Duodenal mucosa (tissue), 2 donors: ENCODE measurements at regions not wholly inside any gene's neighbourhood (a gene's known extent, or its start where the extent isn't known, plus 50 kb on each side); places are given as distances from the start of the nearest gene placed in this dataset.
A peak's percentile ranks its signal among the peaks of the same experiment; 100 is the strongest.

Experiments used
- H3K27ac ChIP-seq: one replicate; pipeline ENCODE4 v1.7.0; 2013; ENCODE audit warnings: low read depth, low read length
- H3K27me3 ChIP-seq, 2 donors: one replicate each; pipeline ENCODE4 v1.7.0; 2013; ENCODE audit warnings: low read length in 2 of 2, control low read depth in 1 of 2; ENCODE audit not compliant: insufficient read depth in 2 of 2, control insufficient read depth in 1 of 2
- H3K36me3 ChIP-seq, 2 donors: one replicate each; pipeline ENCODE4 v1.7.0; 2013; ENCODE audit warnings: low read length in 2 of 2, control low read depth in 1 of 2; ENCODE audit not compliant: insufficient read depth in 2 of 2, control insufficient read depth in 1 of 2
- H3K4me1 ChIP-seq, 2 donors: one replicate each; pipeline ENCODE4 v1.7.0; 2013; ENCODE audit warnings: low read length in 2 of 2, control low read depth in 1 of 2; ENCODE audit not compliant: insufficient read depth in 2 of 2, control insufficient read depth in 1 of 2
- H3K4me3 ChIP-seq, 2 donors: one replicate each; pipeline ENCODE4 v1.7.0; 2013; ENCODE audit warnings: low read length in 2 of 2, low read depth in 1 of 2
- H3K9ac ChIP-seq, 2 donors: one replicate each; pipeline ENCODE4 v1.7.0; 2013; ENCODE audit warnings: low read length in 2 of 2, low read depth in 1 of 2
- H3K9me3 ChIP-seq, 2 donors: one replicate each; pipeline ENCODE4 v1.7.0; 2013; ENCODE audit warnings: low read length in 2 of 2, control low read depth in 1 of 2; ENCODE audit not compliant: control insufficient read depth in 1 of 2

GRCh38 chr14:94974422-94974821, 182.9 kb downstream of the DICER1 start:
- H3K9ac ChIP-seq = no peak overlapping the region
- H3K9me3 ChIP-seq = no peaks in the 10 kb centered on the region
- no peaks in the 10 kb centered on the region for H3K27me3 ChIP-seq
- no peaks in the 10 kb centered on the region for H3K36me3 ChIP-seq
- peaks cover 12 to 23% of the 10 kb centered on the region in 2 donors for H3K4me1 ChIP-seq
- H3K4me3 ChIP-seq = peak overlapping the region; percentile 26 to 42
- H3K27ac ChIP-seq = no peak overlapping the region

GRCh38 chr14:94971750-94972149, 185.6 kb downstream of the DICER1 start:
- no peaks in the 10 kb centered on the region for H3K9me3 ChIP-seq
- H3K36me3 ChIP-seq = no peaks in the 10 kb centered on the region
- H3K9ac ChIP-seq = no peak overlapping the region
- no peak overlapping the region for H3K27ac ChIP-seq
- H3K27me3 ChIP-seq = no peaks in the 10 kb centered on the region
- H3K4me1 ChIP-seq = peaks cover 12 to 17% of the 10 kb centered on the region in 2 donors
- no peak overlapping the region for H3K4me3 ChIP-seq

- Histone ChIP-seq H3K4me1 (peaks cover 12 to 17% of the 10 kb centered on the region in 2 donors), H3K27ac (no peak overlapping the region), H3K9ac (no peak overlapping the region), H3K4me3 (no peak overlapping the region), H3K27me3 (no peaks in the 10 kb centered on the region), H3K9me3 (no peaks in the 10 kb centered on the region), H3K36me3 (no peaks in the 10 kb centered on the region)
Observed at GRCh38 chr14:94970941-94971730, 186.2 kb downstream of the DICER1 start.

- no peak overlapping the region for H3K9ac ChIP-seq
- H3K36me3 ChIP-seq = no peaks in the 10 kb centered on the region
- H3K9me3 ChIP-seq = no peaks in the 10 kb centered on the region
- peaks cover under 1 to 6% of the 10 kb centered on the region in 2 donors for H3K4me1 ChIP-seq
- no peaks in the 10 kb centered on the region for H3K27me3 ChIP-seq
- no peak overlapping the region for H3K4me3 ChIP-seq
- H3K27ac ChIP-seq = no peak overlapping the region
Observed at GRCh38 chr14:94969766-94970165, 187.6 kb downstream of the DICER1 start.

- Histone ChIP-seq H3K4me3 (no peak overlapping the region), H3K9me3 (no peaks in the 10 kb centered on the region), H3K27ac (no peak overlapping the region), H3K9ac (no peak overlapping the region), H3K27me3 (no peaks in the 10 kb centered on the region), H3K4me1 (no peaks in the 10 kb centered on the region), H3K36me3 (no peaks in the 10 kb centered on the region)
Observed at GRCh38 chr14:94966868-94967267, 190.5 kb downstream of the DICER1 start.

- H3K27ac ChIP-seq = no peak overlapping the region
- peaks cover 0 to 2% of the 10 kb centered on the region in 2 donors for H3K27me3 ChIP-seq
- no peaks in the 10 kb centered on the region for H3K9me3 ChIP-seq
- no peak overlapping the region for H3K9ac ChIP-seq
- no peaks in the 10 kb centered on the region for H3K4me1 ChIP-seq
- no peak overlapping the region for H3K4me3 ChIP-seq
- H3K36me3 ChIP-seq = no peaks in the 10 kb centered on the region
Observed at GRCh38 chr14:94966344-94966743, 191.0 kb downstream of the DICER1 start.

- H3K27ac ChIP-seq = no peak overlapping the region
Observed at GRCh38 chr14:94965551-94966313, 191.6 kb downstream of the DICER1 start.

GRCh38 chr14:94964931-94965330, 192.4 kb downstream of the DICER1 start:
- Histone ChIP-seq H3K4me3 (no peak overlapping the region), H3K9me3 (no peaks in the 10 kb centered on the region), H3K4me1 (no peaks in the 10 kb centered on the region), H3K27ac (no peak overlapping the region), H3K27me3 (peaks cover 0 to 3% of the 10 kb centered on the region in 2 donors), H3K9ac (no peak overlapping the region), H3K36me3 (no peaks in the 10 kb centered on the region)

More at GRCh38 chr14:94965551-94966313, 191.6 kb downstream of the DICER1 start:
- no peak overlapping the region for H3K4me3 ChIP-seq
- H3K9ac ChIP-seq = no peak overlapping the region
- no peaks in the 10 kb centered on the region for H3K36me3 ChIP-seq
- peaks cover 0 to 2% of the 10 kb centered on the region in 2 donors for H3K27me3 ChIP-seq
- H3K9me3 ChIP-seq = no peaks in the 10 kb centered on the region
- no peaks in the 10 kb centered on the region for H3K4me1 ChIP-seq

GRCh38 chr14:94964181-94964580, 193.1 kb downstream of the DICER1 start:
- H3K27ac ChIP-seq = no peak overlapping the region
- no peaks in the 10 kb centered on the region for H3K4me1 ChIP-seq
- H3K36me3 ChIP-seq = no peaks in the 10 kb centered on the region
- no peak overlapping the region for H3K4me3 ChIP-seq
- peaks cover 0 to 7% of the 10 kb centered on the region in 2 donors for H3K27me3 ChIP-seq
- no peaks in the 10 kb centered on the region for H3K9me3 ChIP-seq
- H3K9ac ChIP-seq = no peak overlapping the region

GRCh38 chr14:94963051-94963450, 193.1 kb upstream of the GSC start:
- Histone ChIP-seq H3K27ac (no peak overlapping the region), H3K4me3 (no peak overlapping the region), H3K9me3 (no peaks in the 10 kb centered on the region), H3K9ac (no peak overlapping the region), H3K4me1 (no peaks in the 10 kb centered on the region), H3K36me3 (no peaks in the 10 kb centered on the region), H3K27me3 (peaks cover 0 to 7% of the 10 kb centered on the region in 2 donors)
